SU-DHL-6 (cell line): ENCODE measurements at regions not wholly inside any gene's neighbourhood (a gene's known extent, or its start where the extent isn't known, plus 50 kb on each side); places are given as distances from the start of the nearest gene placed in this dataset.

Experiments used
- EZH2phosphoT487 ChIP-seq: fragments of 200-600 bp; sonication (generic), shearing (Covaris generic); conservative IDR thresholded peaks from 2 replicates; pipeline ENCODE4 v1.6.1; 2018; ENCODE audit warnings: mild to moderate bottlenecking, antibody characterized with exemption, low read length, moderate library complexity, mixed read lengths
- TF ChIP-seq, protein P1 (sequence below): fragments of 200-600 bp; sonication (generic); IDR thresholded peaks from one replicate; pipeline ENCODE4 v1.5.1; 2017; ENCODE audit warnings: antibody characterized with exemption, mild to moderate bottlenecking, low read length, moderate library complexity; ENCODE audit not compliant: insufficient read depth, poor library complexity, severe bottlenecking

DNA sequence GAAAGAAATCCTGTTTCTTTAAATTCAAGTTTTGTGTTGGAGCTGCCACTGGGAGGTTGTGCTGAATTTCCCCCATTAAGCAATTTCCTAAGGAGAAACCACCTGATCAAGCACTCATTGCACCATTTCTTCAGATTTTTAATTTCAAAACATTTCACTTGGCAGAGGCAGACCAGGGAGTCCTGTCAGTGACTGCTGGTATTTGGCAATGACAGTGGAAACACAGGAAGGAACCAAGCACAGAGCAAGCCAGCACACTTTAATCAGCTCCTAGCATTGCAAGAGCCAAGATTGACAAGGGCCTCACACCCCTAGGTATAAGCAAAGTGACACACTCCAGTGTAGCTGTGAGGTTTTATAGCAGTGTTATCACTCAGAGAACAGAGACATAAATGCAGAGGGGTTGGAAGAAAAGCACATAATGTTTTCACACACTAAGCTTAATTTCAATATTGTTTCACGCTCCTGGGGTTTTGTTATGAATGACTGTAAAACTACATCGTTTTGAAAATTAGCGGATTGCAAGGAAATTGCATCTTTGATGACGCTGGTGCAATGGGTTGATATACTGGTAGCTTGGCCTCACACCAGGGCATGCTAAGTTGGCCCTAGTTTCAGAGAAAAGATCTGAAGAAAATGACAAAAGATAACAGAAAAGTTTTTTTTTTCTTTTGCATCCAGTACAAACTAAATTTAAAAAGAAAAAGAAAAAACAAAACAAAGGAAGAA is 768.4 kb downstream of the TFAP2A start:
- TF ChIP-seq, protein P1, sequence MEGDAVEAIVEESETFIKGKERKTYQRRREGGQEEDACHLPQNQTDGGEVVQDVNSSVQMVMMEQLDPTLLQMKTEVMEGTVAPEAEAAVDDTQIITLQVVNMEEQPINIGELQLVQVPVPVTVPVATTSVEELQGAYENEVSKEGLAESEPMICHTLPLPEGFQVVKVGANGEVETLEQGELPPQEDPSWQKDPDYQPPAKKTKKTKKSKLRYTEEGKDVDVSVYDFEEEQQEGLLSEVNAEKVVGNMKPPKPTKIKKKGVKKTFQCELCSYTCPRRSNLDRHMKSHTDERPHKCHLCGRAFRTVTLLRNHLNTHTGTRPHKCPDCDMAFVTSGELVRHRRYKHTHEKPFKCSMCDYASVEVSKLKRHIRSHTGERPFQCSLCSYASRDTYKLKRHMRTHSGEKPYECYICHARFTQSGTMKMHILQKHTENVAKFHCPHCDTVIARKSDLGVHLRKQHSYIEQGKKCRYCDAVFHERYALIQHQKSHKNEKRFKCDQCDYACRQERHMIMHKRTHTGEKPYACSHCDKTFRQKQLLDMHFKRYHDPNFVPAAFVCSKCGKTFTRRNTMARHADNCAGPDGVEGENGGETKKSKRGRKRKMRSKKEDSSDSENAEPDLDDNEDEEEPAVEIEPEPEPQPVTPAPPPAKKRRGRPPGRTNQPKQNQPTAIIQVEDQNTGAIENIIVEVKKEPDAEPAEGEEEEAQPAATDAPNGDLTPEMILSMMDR: no peak
- TF ChIP-seq EZH2phosphoT487: no peak
